ENCODE measurements at regions not wholly inside any gene's neighbourhood (a gene's known extent, or its start where the extent isn't known, plus 50 kb on each side); places are given as distances from the start of the nearest gene placed in this dataset.

DNA sequence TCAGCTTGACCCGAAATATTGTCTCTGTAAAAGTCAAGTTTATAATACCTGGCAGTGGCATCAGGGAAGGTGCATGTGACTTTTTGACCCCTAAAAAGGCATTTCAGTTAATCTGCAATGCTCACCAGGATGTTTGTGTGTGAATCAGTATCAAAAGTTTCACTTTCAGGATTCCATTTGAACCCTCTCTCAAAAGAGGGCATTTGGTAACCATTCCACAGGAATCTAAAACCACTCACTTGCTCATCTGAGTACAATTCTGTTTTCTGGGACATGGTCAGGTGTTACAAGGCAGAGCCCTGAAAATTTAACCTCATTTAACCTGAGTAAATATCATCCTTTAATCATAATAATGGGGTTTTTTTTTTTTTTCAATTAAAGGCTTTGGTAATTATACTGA lies 77.9 kb upstream of the KLF7 start:
- H3K9me3 Mint-ChIP-seq: no peaks in the 10 kb centered on the region
- no peak for DNase-seq (ENCODE audit: low spot score)
- H3K36me3 Mint-ChIP-seq (ENCODE audit: low read depth): no peaks in the 10 kb centered on the region
- H3K27me3 Mint-ChIP-seq (ENCODE audit: low read depth): no peaks in the 10 kb centered on the region
- H3K27ac Mint-ChIP-seq: peak overlapping the region; percentile 52
- peak overlapping the region; percentile 5 for H3K4me3 Mint-ChIP-seq
- H3K4me1 Mint-ChIP-seq (ENCODE audit: low read depth): peaks cover 18% of the 10 kb centered on the region

DNA sequence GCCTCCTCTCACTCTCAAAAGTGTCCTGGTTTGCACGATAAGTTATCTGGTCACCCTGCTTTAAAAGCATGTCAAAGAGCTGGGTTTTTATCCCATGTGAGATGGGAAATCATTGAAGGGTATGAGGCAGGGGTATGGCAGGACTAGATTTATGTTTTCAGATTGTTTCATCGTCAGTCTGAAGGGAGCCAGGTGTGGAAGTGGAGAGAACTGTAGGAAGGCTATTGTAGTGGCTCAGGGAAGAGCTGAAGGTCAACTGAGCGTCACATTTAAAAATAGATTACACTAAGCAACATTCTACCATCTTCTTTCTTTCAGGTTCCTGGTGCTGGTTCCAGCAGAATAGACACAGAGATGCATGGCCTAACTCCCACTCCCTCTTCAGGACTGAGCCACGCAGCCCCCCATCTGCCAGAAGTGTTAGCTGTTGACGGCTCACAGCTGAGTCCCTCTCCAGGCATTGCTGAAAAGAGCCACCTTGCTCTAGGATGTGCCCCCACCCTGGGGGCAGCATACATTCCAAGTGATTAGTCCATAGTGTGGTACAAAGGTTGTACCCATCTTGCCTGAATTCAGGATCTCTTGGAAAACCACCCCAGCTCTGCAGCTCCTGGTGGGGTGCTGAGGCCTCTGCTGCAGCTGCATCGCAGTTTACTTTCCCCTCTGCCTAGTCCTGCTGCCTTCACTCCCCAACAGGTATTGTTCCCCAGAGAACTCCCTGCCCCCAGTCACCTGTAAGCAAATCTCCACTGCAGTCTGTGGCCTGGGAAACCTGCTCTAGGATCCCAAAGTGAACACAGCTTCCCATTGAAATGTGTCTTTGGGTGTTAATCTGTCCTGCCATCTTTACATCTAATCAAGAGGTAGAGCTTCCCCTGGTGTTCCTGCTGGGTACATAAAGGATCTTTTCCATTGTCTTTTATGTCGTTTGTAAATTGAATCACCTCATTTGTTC lies 79.5 kb upstream of the KLF7 start:
- DNase-seq (ENCODE audit: low spot score): no peak
- Mint-ChIP-seq H3K4me3 (no peak overlapping the region), H3K27me3 (ENCODE audit: low read depth) (no peaks in the 10 kb centered on the region), H3K4me1 (ENCODE audit: low read depth) (peaks cover 31% of the 10 kb centered on the region), H3K36me3 (ENCODE audit: low read depth) (no peaks in the 10 kb centered on the region), H3K27ac (no peak overlapping the region), H3K9me3 (no peaks in the 10 kb centered on the region)

DNA sequence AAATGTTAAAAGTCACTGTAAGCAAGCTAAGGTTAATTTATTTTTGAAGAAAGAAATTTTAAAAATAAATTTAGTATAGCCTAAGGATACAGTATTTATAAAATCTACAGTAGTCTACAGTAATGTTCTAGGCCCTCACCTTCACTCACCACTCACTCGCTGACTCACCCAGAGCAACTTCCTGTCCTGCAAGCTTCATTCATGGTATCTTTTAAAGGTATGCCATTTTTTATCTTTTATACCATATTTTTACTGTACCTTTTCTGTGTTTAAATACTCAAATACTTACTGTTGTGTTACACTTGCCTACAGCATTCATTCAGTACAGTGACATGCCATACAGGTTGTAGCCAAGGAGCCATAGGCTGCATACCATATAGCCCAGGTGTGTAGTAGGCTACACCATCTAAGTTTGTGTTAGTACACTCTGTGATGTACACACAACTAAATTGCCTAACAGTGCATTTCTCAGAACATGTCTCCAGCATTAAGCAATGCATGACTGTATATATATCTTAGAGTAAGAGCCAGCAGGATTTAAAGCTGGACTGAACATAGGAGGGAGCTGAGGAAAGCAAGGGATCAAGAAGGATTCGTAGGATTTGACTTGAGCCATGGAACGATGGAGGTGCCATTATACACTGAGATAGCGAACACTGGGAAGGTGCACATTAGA lies 83.1 kb upstream of the KLF7 start:
- no peaks in the 10 kb centered on the region for H3K9me3 Mint-ChIP-seq
- no peak overlapping the region for H3K4me3 Mint-ChIP-seq
- H3K27ac Mint-ChIP-seq: peak overlapping the region; percentile 21
- no peaks in the 10 kb centered on the region for H3K27me3 Mint-ChIP-seq (ENCODE audit: low read depth)
- peaks cover 59% of the 10 kb centered on the region for H3K4me1 Mint-ChIP-seq (ENCODE audit: low read depth)
- no peak for DNase-seq (ENCODE audit: low spot score)
- no peaks in the 10 kb centered on the region for H3K36me3 Mint-ChIP-seq (ENCODE audit: low read depth)

DNA sequence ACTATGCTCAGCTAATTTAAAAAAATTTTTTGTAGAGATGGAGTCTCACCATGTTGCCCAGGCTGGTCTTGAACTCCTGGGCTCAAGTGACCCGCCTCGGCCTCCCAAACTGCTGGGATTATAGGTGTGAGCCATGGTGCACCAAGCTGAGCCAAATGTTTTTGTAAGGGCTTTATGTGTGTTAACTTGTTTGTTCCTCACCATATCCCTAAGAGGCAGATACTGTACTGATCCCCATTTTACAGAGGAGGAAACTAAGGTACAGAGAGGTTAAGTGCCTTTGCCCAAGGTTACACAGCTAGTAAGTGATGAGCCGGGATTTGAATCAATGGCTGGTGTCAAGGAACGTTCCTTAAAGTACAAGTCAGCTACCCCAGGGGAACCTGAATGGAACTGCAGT lies 85.3 kb upstream of the KLF7 start:
- peak overlapping the region; percentile 82 for H3K27ac Mint-ChIP-seq
- H3K9me3 Mint-ChIP-seq: no peaks in the 10 kb centered on the region
- H3K27me3 Mint-ChIP-seq (ENCODE audit: low read depth): no peaks in the 10 kb centered on the region
- DNase-seq (ENCODE audit: low spot score): no peak
- H3K4me1 Mint-ChIP-seq (ENCODE audit: low read depth): peaks cover 64% of the 10 kb centered on the region
- no peak overlapping the region for H3K4me3 Mint-ChIP-seq
- H3K36me3 Mint-ChIP-seq (ENCODE audit: low read depth): no peaks in the 10 kb centered on the region

DNA sequence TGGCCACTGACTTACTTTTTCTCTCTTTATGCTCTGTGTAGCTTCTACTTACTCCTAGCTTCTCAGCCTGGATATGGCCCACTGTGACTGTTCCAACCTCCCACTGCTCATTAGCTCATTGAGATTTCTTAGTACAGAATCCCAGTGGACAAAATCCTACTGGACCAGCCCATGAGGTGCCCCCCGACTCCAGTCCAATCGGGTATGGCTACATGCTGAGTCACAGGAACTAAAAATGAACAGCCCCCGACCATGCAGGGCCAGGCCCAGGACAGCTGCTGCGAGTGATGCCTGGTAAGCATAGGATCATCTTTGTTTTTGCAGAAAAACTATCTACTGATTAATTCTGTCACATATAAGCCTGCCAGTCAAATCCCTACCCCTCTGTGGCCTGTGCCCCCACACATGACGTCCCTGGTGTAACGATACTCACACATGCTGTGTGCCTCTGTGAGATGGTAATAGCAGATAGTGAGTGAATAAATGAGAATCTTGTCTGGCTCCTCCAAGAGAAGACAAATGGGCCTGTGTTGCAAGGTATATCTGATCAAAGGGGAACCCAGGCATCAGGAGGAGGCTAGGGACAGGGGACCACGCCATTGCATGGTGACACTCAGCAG lies 85.9 kb upstream of the KLF7 start:
- H3K27me3 Mint-ChIP-seq (ENCODE audit: low read depth): no peaks in the 10 kb centered on the region
- H3K4me3 Mint-ChIP-seq: peak overlapping the region; percentile 25
- no peaks in the 10 kb centered on the region for H3K9me3 Mint-ChIP-seq
- peak overlapping the region; percentile 82 for H3K27ac Mint-ChIP-seq
- H3K4me1 Mint-ChIP-seq (ENCODE audit: low read depth): peaks cover 67% of the 10 kb centered on the region
- H3K36me3 Mint-ChIP-seq (ENCODE audit: low read depth): no peaks in the 10 kb centered on the region
- peak; percentile 87 for DNase-seq (ENCODE audit: low spot score)

DNA sequence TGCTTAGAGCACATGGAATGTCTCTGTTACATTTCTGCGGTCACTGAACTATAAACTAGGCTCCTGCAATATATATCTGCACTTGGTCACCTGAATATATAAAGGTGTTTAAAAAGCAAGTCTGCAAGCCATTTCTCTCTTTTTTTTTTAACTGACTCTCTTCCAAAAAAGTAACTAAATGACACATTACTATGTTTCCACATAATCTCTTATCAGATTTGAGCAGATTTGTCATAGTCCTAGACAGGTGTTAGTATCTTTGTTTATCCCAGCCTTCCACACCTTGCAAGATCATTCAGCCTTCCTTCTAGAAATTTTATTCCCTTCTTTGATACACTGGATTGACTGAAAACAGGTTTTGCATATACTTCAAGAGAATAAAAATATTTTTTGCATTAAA lies 86.7 kb upstream of the KLF7 start:
- peaks cover 69% of the 10 kb centered on the region for H3K4me1 Mint-ChIP-seq (ENCODE audit: low read depth)
- no peaks in the 10 kb centered on the region for H3K36me3 Mint-ChIP-seq (ENCODE audit: low read depth)
- peak overlapping the region; percentile 82 for H3K27ac Mint-ChIP-seq
- peak overlapping the region; percentile 25 for H3K4me3 Mint-ChIP-seq
- no peak for DNase-seq (ENCODE audit: low spot score)
- no peaks in the 10 kb centered on the region for H3K9me3 Mint-ChIP-seq
- H3K27me3 Mint-ChIP-seq (ENCODE audit: low read depth): no peaks in the 10 kb centered on the region

DNA sequence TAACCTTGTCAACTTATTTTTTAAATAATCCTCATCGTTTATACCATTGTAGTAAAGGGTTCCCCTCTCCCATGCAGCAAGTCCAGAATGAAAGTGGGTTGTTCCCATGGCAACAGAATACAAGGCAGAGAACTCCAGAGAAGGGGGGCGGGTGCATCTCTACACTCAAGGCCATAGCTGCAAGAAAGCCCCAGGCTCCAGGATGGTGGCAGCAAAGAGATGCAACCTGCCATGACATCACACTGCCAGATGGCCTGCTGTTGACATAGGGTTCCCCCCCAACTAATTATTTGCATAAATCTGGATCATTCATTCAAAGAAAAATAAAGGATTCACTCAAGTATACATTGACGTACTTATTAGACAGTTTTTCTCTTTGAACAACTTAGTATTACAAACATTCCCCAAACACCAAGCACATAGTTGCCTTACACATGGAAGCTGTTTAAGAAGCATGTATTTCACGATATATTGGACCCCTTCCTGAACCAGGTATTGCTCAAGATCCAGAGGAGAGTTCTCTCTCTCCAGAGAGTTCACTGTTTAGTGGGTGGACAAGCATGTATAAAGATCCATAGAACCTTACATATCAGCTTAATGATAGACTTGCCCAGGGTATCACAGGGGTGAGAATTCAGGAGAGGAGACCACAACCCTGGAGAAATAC lies 87.4 kb upstream of the KLF7 start:
- Mint-ChIP-seq H3K4me1 (ENCODE audit: low read depth) (peaks cover 69% of the 10 kb centered on the region), H3K27me3 (ENCODE audit: low read depth) (no peaks in the 10 kb centered on the region), H3K36me3 (ENCODE audit: low read depth) (no peaks in the 10 kb centered on the region), H3K27ac (no peak overlapping the region), H3K9me3 (no peaks in the 10 kb centered on the region), H3K4me3 (no peak overlapping the region)
- no peak for DNase-seq (ENCODE audit: low spot score)

DNA sequence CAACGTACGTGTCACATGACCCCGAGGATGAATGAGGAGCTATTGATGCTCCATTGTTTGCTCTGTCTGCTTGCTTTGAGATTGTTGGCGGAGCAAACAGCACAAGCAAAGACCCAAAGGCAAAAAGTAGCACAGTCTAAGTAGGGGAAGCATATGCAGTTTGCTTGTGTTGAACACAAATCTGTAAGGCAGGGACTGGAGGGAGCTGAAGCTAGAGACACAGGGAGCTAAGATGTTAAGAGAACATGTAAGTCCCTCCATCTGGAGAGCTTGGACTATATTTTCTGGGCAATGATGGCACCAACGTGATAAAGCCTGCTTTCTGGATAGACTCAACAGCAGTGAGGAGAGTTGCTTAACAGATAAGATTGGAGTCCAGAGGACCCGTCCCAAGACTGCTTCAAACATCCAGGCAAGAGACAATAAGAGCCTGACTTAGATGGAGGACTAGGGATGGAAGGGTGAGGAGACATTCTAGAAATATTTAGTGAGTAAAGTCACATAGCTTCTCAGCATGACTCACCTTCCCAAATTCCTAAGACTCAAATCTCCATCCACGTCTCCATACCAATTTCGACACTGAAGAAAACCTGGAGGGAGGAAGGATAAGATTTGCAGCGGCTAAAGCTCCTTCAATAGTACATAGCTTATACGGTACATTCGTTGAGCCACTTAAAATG lies 88.1 kb upstream of the KLF7 start:
- DNase-seq (ENCODE audit: low spot score): no peak
- no peak overlapping the region for H3K4me3 Mint-ChIP-seq
- H3K4me1 Mint-ChIP-seq (ENCODE audit: low read depth): peaks cover 69% of the 10 kb centered on the region
- H3K36me3 Mint-ChIP-seq (ENCODE audit: low read depth): no peaks in the 10 kb centered on the region
- H3K27me3 Mint-ChIP-seq (ENCODE audit: low read depth): no peaks in the 10 kb centered on the region
- peak overlapping the region; percentile 21 for H3K27ac Mint-ChIP-seq
- H3K9me3 Mint-ChIP-seq: no peaks in the 10 kb centered on the region

DNA sequence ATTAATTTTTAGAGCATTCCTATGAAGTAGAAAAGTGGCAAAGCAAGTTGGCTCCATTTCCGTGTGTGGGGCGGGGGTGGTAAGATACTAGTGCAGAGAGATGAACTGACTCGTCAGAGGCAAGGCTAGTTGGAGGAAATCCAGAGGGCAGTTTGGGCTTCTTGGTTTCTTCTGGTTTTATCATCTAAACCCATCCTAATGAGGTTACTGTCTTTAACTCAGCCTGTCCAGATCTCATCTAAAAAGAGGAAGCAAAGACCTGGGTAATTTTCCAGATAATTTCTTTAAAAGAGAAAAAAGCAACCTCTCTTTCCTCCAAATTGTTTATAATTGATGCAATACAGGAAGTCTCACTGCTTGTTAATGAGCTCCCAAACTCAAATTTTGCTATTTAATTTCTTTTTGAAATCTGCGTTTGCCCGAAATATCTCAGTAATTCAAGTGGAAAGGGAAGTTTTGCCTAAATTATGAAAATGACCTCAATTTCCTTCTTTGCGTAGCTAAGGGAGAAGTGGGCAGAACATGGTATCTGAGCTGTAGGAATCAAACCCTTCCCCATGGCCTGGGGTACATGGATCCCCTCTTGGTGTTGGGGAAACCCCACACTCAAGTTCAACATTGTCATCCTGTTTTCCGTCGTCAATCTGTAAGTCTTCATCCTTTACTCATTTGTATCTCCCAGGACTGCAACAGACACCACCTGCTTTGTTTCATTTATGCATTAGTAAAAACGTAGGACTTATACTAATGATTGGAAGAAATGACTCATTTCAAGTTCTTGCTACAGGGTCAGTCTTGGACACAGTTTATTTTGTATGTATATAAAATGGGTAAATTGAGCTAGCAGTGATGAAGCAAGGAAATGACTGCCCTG lies 89.1 kb upstream of the KLF7 start:
- no peak for DNase-seq (ENCODE audit: low spot score)

DNA sequence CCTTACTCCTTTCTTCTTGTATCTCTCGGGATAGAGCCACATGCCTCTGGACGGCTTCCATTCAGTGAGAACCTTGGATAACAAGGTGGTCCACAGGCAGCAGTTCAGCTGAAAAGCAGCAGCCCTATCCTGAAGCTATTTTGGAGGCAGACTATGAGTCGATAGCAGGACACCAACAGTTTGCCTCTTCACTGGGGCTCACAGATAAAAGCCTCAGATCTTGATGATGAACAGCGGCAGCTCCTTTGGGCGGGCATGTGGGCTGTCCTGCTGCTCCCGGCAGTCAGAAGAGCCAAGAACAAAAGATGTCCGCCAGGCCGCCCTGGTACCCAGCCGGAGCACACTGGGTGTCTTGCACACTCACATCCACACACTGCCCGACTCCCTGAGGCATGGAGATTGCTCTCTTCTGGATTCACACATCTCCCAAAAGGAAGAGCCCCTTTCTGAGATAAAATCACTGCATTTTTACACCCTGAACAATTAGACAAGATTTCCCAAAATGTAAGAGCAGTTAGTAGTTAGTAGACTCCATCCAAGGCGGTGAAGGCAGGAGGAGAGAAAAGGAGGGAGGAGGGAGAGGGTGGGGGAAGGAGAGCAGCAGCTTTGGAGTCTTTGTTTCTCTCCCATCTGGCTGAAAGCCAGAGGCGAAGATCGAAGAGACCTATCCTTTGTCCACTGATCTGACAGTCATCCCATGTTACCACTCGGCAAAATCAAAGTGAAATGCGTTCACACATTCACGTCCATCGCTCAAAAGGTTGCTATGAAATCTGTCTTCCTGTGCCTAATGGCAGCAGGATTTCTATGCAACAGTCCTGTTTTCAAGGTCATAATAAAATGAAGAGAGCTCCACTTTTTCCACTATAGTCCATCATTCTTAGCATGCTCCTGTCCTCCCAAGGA lies 90.1 kb upstream of the KLF7 start:
- peaks cover 52% of the 10 kb centered on the region for H3K4me1 Mint-ChIP-seq (ENCODE audit: low read depth)
- H3K36me3 Mint-ChIP-seq (ENCODE audit: low read depth): no peaks in the 10 kb centered on the region
- no peak for DNase-seq (ENCODE audit: low spot score)
- no peak overlapping the region for H3K4me3 Mint-ChIP-seq
- H3K9me3 Mint-ChIP-seq: no peaks in the 10 kb centered on the region
- H3K27ac Mint-ChIP-seq: no peak overlapping the region
- H3K27me3 Mint-ChIP-seq (ENCODE audit: low read depth): no peaks in the 10 kb centered on the region

More for the DNA sequence above, 89.1 kb upstream of the KLF7 start:
- H3K27me3 Mint-ChIP-seq (ENCODE audit: low read depth): no peaks in the 10 kb centered on the region
- no peaks in the 10 kb centered on the region for H3K9me3 Mint-ChIP-seq
- no peak overlapping the region for H3K27ac Mint-ChIP-seq
- H3K4me1 Mint-ChIP-seq (ENCODE audit: low read depth): peaks cover 61% of the 10 kb centered on the region
- H3K4me3 Mint-ChIP-seq: no peak overlapping the region
- no peaks in the 10 kb centered on the region for H3K36me3 Mint-ChIP-seq (ENCODE audit: low read depth)

DNA sequence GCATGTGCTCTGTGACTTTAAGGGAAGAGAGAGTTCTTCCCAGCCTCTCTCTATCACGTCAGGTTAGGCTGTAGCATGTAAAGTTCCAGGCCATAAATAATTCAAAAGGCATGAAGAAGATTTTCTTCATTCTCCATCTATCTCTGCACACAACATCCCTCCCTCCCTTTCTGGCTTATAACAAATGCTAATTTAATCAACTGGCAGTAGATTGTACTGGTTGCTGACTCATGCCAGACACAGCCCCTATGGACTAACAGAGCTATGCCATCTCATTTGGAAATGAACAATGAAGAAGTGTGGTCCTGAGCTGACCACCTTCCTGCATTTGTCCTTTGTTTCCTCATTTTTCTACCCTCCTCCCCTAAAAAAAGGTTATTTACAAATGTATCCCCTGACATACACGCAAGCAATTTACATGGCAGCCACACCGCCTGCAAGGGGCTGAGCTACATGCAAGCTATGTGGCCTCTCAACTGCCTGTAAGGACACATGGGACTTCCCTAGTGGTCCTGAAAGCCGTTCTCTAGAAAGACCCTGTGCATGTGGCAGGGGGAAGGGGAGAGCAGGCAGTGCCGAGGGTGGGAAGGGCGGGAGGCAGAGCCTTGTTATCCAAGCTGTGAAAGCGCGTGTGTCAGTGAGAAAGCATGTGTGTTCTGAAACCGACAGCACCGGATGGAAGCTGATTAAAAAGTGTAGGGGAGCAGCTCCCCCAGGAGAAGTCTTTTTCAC lies 90.9 kb upstream of the KLF7 start:
- Mint-ChIP-seq H3K4me3 (no peak overlapping the region), H3K4me1 (ENCODE audit: low read depth) (peaks cover 45% of the 10 kb centered on the region), H3K27ac (no peak overlapping the region), H3K9me3 (no peaks in the 10 kb centered on the region), H3K27me3 (ENCODE audit: low read depth) (no peaks in the 10 kb centered on the region), H3K36me3 (ENCODE audit: low read depth) (no peaks in the 10 kb centered on the region)
- no peak for DNase-seq (ENCODE audit: low spot score)

Measured in T-helper 2 cell treated with Interferon-gamma antibody and Interleukin-4, amounts not matched to agents 5 μg/mL and 100 μg/mL, for 36 hours (primary cell).